HL-60 (cell line): ENCODE measurements at regions not wholly inside any gene's neighbourhood (a gene's known extent, or its start where the extent isn't known, plus 50 kb on each side); places are given as distances from the start of the nearest gene placed in this dataset.

Experiments
- POLR2AphosphoS5 ChIP-seq: IDR thresholded peaks from 2 replicates; pipeline ENCODE4 v1.6.1; 2012; ENCODE audit warnings: low read depth
- TF ChIP-seq, protein P1 (sequence below): IDR thresholded peaks from one replicate; pipeline ENCODE4 v1.5.1; 2011; ENCODE audit warnings: low read length, control low read depth, inconsistent platforms; ENCODE audit not compliant: insufficient read depth

GRCh38 chr18:56541793-56542192 lies 96.6 kb downstream of the TXNL1 start:
- TF ChIP-seq, protein P1, sequence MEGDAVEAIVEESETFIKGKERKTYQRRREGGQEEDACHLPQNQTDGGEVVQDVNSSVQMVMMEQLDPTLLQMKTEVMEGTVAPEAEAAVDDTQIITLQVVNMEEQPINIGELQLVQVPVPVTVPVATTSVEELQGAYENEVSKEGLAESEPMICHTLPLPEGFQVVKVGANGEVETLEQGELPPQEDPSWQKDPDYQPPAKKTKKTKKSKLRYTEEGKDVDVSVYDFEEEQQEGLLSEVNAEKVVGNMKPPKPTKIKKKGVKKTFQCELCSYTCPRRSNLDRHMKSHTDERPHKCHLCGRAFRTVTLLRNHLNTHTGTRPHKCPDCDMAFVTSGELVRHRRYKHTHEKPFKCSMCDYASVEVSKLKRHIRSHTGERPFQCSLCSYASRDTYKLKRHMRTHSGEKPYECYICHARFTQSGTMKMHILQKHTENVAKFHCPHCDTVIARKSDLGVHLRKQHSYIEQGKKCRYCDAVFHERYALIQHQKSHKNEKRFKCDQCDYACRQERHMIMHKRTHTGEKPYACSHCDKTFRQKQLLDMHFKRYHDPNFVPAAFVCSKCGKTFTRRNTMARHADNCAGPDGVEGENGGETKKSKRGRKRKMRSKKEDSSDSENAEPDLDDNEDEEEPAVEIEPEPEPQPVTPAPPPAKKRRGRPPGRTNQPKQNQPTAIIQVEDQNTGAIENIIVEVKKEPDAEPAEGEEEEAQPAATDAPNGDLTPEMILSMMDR, result no peak
- no peak for TF ChIP-seq POLR2AphosphoS5
